WERI-Rb-1 (cell line): ENCODE measurements at regions not wholly inside any gene's neighbourhood (a gene's known extent, or its start where the extent isn't known, plus 50 kb on each side); places are given as distances from the start of the nearest gene placed in this dataset.

Experiments
- DNase-seq: peaks from one replicate; pipeline ENCODE4 v3.0.0-alpha.2; 2020
- H3K27ac ChIP-seq: fragments of 250-450 bp; sonication (Bioruptor Pico); 2 replicates; pipeline ENCODE4 v1.5.1; 2020; ENCODE audit warnings: mild to moderate bottlenecking, moderate library complexity
- H3K27me3 ChIP-seq: fragments of 250-450 bp; sonication (Bioruptor Pico); 2 replicates; pipeline ENCODE4 v1.5.1; 2021; ENCODE audit warnings: mild to moderate bottlenecking, low read depth, moderate library complexity; ENCODE audit not compliant: insufficient read depth, severe bottlenecking
- H3K36me3 ChIP-seq: fragments of 250-450 bp; sonication (Bioruptor Pico); 2 replicates; pipeline ENCODE4 v1.5.1; 2020; ENCODE audit warnings: mild to moderate bottlenecking, moderate library complexity
- H3K4me3 ChIP-seq: 2 replicates; pipeline ENCODE4 v1.5.1; 2011; ENCODE audit warnings: low read depth, mild to moderate bottlenecking, control low read depth, low read length
- H3K9me3 ChIP-seq: fragments of 250-450 bp; sonication (Bioruptor Pico); 2 replicates; pipeline ENCODE4 v1.5.1; 2021; ENCODE audit warnings: mild to moderate bottlenecking, moderate library complexity; ENCODE audit not compliant: severe bottlenecking
- CTCF ChIP-seq: IDR thresholded peaks from 2 replicates; pipeline ENCODE4 v1.5.1; 2011; ENCODE audit warnings: low read depth, mild to moderate bottlenecking, control low read depth, inconsistent platforms, low read length

GRCh38 chr2:48173141-48173540, 141.3 kb upstream of the FOXN2 start:
- TF ChIP-seq CTCF: no peak
- Histone ChIP-seq H3K36me3 (peaks cover 6% of the 10 kb centered on the region), H3K27me3 (no peaks in the 10 kb centered on the region), H3K4me3 (no peak overlapping the region), H3K27ac (no peak overlapping the region), H3K9me3 (no peaks in the 10 kb centered on the region)
- DNase-seq: no peak

GRCh38 chr2:48174503-48174902, 140.0 kb upstream of the FOXN2 start:
- no peaks in the 10 kb centered on the region for H3K27me3 ChIP-seq
- no peak for DNase-seq
- no peaks in the 10 kb centered on the region for H3K9me3 ChIP-seq
- TF ChIP-seq CTCF: no peak
- no peak overlapping the region for H3K4me3 ChIP-seq
- H3K27ac ChIP-seq: no peak overlapping the region
- H3K36me3 ChIP-seq: peaks cover 6% of the 10 kb centered on the region

GRCh38 chr2:48175254-48175653, 139.2 kb upstream of the FOXN2 start:
- Histone ChIP-seq H3K27ac (no peak overlapping the region), H3K27me3 (no peaks in the 10 kb centered on the region), H3K4me3 (no peak overlapping the region), H3K9me3 (no peaks in the 10 kb centered on the region), H3K36me3 (peaks cover 6% of the 10 kb centered on the region)
- DNase-seq: no peak
- no peak for TF ChIP-seq CTCF

- TF ChIP-seq CTCF: no peak
- Histone ChIP-seq H3K4me3 (no peak overlapping the region), H3K9me3 (no peaks in the 10 kb centered on the region), H3K36me3 (peaks cover 6% of the 10 kb centered on the region), H3K27ac (no peak overlapping the region), H3K27me3 (no peaks in the 10 kb centered on the region)
- DNase-seq: no peak
Observed at GRCh38 chr2:48175656-48176055, 138.8 kb upstream of the FOXN2 start.

GRCh38 chr2:48176876-48177275, 137.6 kb upstream of the FOXN2 start:
- DNase-seq: no peak
- peaks cover 6% of the 10 kb centered on the region for H3K36me3 ChIP-seq
- TF ChIP-seq CTCF: no peak
- H3K27me3 ChIP-seq: no peaks in the 10 kb centered on the region
- no peak overlapping the region for H3K27ac ChIP-seq
- no peak overlapping the region for H3K4me3 ChIP-seq
- H3K9me3 ChIP-seq: no peaks in the 10 kb centered on the region

GRCh38 chr2:48178611-48179010, 135.9 kb upstream of the FOXN2 start:
- H3K4me3 ChIP-seq: no peak overlapping the region
- H3K9me3 ChIP-seq: no peaks in the 10 kb centered on the region
- no peak overlapping the region for H3K27ac ChIP-seq
- peaks cover under 1% of the 10 kb centered on the region; the same call in 1 of the 2 replicates for H3K36me3 ChIP-seq
- no peak for TF ChIP-seq CTCF
- no peak for DNase-seq
- H3K27me3 ChIP-seq: no peaks in the 10 kb centered on the region
